ENCODE measurements at regions not wholly inside any gene's neighbourhood (a gene's known extent, or its start where the extent isn't known, plus 50 kb on each side); places are given as distances from the start of the nearest gene placed in this dataset.

DNA sequence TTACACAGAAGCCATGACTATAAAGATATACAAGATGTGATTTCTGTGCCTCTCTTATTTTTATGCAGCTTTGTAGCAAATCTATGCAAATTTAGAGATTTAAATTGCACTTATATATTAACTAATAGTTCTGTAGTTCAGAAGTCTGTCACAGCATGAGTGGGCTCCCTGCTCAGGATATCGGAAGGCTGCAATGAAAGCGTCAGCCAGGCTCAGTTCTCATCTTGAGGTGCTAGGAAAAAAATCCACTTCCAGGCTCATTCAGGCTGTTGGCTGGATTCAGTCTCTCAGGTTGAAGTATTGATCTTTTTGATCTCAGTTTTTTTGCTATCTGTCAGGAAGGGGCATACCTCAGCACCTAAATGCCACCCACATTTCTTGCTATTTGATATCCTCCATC, 487.4 kb upstream of the DEPDC1 start:
- Mint-ChIP-seq H3K4me3 (no peak overlapping the region), H3K9me3 (peaks cover 10% of the 10 kb centered on the region), H3K36me3 (ENCODE audit: low read depth) (no peaks in the 10 kb centered on the region), H3K27ac (no peak overlapping the region), H3K27me3 (no peaks in the 10 kb centered on the region), H3K4me1 (ENCODE audit: low read depth) (no peaks in the 10 kb centered on the region)
- Histone ChIP-seq H3K27me3 (ENCODE audit: control insufficient read depth in 1 of 2, insufficient read depth in 2 of 2, low read length in 2 of 2) (no peaks in the 10 kb centered on the region), H3K36me3 (ENCODE audit: insufficient read depth, low read length) (no peaks in the 10 kb centered on the region), H3K27ac (ENCODE audit: low read depth in 1 of 2, low read length in 2 of 2) (no peak overlapping the region), H3K4me3 (ENCODE audit: low read length) (no peak overlapping the region), H3K4me1 (ENCODE audit: insufficient read depth, low read length) (no peaks in the 10 kb centered on the region), H3K9me3 (ENCODE audit: control insufficient read depth in 1 of 2, insufficient read depth in 1 of 2, low read length in 2 of 2) (peaks cover 0 to 12% of the 10 kb centered on the region in 2 experiments)
- ATAC-seq (ENCODE audit: poor library complexity): no peak
- POLR2A ChIA-PET: no interaction called here
- CTCF ChIA-PET: no interaction called here
- DNase-seq: no peak
- intact Hi-C loops (cut with DNase I, micrococcal nuclease): no loop called here
- TF ChIP-seq CTCF (IDR thresholded peaks at IDR 0.05): no peak

DNA sequence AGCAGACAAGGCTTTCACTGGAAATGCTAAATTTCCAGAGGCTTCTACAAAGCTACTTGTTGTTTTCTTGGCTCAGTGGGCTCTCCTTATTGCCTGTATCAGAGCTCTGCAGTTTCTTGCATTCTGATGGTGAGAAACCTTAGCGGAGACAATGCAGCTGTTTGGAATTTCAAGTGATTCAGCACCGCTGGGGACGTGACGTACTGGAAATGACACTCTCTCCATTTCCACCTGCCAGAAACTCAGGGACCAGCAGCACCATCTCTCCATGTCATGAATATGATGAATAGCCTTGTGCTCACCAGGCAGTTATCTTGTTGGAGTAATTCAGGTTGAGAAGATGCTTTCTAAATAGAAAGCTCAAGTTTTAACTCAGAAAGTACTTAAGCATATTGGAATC, 497.2 kb upstream of the DEPDC1 start:
- DNase-seq: no peak
- Mint-ChIP-seq H3K9me3 (peaks cover 18% of the 10 kb centered on the region), H3K4me3 (no peak overlapping the region), H3K27me3 (no peaks in the 10 kb centered on the region), H3K36me3 (ENCODE audit: low read depth) (no peaks in the 10 kb centered on the region), H3K27ac (no peak overlapping the region), H3K4me1 (ENCODE audit: low read depth) (no peaks in the 10 kb centered on the region)
- Histone ChIP-seq H3K27ac (ENCODE audit: low read depth in 1 of 2, low read length in 2 of 2) (no peak overlapping the region), H3K36me3 (ENCODE audit: insufficient read depth, low read length) (no peaks in the 10 kb centered on the region), H3K4me1 (ENCODE audit: insufficient read depth, low read length) (no peaks in the 10 kb centered on the region), H3K4me3 (ENCODE audit: low read length) (no peak overlapping the region), H3K27me3 (ENCODE audit: control insufficient read depth in 1 of 2, insufficient read depth in 2 of 2, low read length in 2 of 2) (no peaks in the 10 kb centered on the region), H3K9me3 (ENCODE audit: control insufficient read depth in 1 of 2, insufficient read depth in 1 of 2, low read length in 2 of 2) (no peaks in the 10 kb centered on the region)
- no peak for ATAC-seq (ENCODE audit: poor library complexity)
- ChIA-PET POLR2A (no interaction called here), CTCF (no interaction called here)
- no peak for TF ChIP-seq CTCF (IDR thresholded peaks at IDR 0.05)
- intact Hi-C loops (cut with DNase I, micrococcal nuclease): loop anchor here in 1 of 2 experiments (2.0 kb wide), 1 partner anchor 21 kb away; no protein-coding TSS in a partner anchor

DNA sequence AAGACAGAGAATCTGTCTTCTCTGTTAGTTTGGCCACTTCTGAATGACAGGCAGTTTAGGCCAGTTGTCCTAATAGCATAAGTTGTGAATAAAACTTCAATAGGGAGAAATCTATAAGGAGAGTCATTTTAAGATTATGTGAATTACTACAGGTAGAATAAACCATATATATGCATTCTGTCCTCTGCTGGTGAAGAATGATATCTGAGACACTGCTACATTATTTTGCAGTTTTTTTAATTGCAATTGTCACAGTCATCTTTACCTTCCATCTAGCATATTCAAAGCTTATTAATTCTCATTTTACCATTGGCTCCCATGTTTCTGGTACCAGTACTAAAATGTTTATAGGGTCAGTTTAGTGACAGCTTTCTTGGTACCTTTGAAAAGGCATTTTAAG, 519.6 kb upstream of the DEPDC1 start:
- CTCF ChIA-PET: no interaction called here
- ATAC-seq (ENCODE audit: poor library complexity) (no peak), DNase-seq (no peak)
- H3K4me1 Mint-ChIP-seq (ENCODE audit: low read depth): no peaks in the 10 kb centered on the region
- no peaks in the 10 kb centered on the region for H3K36me3 ChIP-seq (ENCODE audit: insufficient read depth, low read length)
- H3K27me3 Mint-ChIP-seq: no peaks in the 10 kb centered on the region
- H3K9me3 Mint-ChIP-seq: peaks cover 8% of the 10 kb centered on the region
- no peak overlapping the region for H3K27ac Mint-ChIP-seq
- H3K36me3 Mint-ChIP-seq (ENCODE audit: low read depth): no peaks in the 10 kb centered on the region
- POLR2A ChIA-PET: no interaction called here
- intact Hi-C loops (cut with DNase I, micrococcal nuclease): no loop called here
- no peaks in the 10 kb centered on the region for H3K9me3 ChIP-seq (ENCODE audit: control insufficient read depth in 1 of 2, insufficient read depth in 1 of 2, low read length in 2 of 2)
- TF ChIP-seq CTCF (IDR thresholded peaks at IDR 0.05): no peak
- H3K4me3 Mint-ChIP-seq: no peak overlapping the region
- no peak overlapping the region for H3K27ac ChIP-seq (ENCODE audit: low read depth in 1 of 2, low read length in 2 of 2)
- H3K27me3 ChIP-seq (ENCODE audit: control insufficient read depth in 1 of 2, insufficient read depth in 2 of 2, low read length in 2 of 2): no peaks in the 10 kb centered on the region
- H3K4me1 ChIP-seq (ENCODE audit: insufficient read depth, low read length): no peaks in the 10 kb centered on the region
- H3K4me3 ChIP-seq (ENCODE audit: low read length): no peak overlapping the region
